ENCODE measurements at regions not wholly inside any gene's neighbourhood (a gene's known extent, or its start where the extent isn't known, plus 50 kb on each side); places are given as distances from the start of the nearest gene placed in this dataset.

DNA sequence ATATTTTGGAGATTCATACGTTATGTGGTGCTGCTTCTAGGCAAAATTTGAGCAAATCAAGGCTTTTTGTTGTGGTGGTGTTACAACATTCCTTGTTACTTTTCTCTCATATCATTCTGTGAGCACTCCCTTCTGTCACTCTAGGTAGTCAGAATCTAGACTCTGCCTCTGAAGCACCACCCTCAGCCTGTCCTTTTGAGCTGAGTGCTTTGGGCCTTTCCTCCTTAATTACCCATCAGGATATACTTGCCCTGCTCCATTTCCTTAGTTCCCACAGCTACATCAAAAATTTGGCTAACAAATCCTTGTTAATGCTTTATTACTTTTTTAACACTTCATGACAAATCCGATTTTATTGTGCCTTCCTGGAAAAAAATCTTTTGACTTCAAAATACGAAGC, 289.6 kb downstream of the CALCRL start:
- Histone ChIP-seq H2BK5ac (ENCODE audit: low read depth, low read length, poor library complexity, severe bottlenecking) (no peak overlapping the region), H2AK9ac (replicated peaks; ENCODE audit: low read depth, low read length, poor library complexity) (no peak overlapping the region), H3K4me3 (ENCODE audit: insufficient read depth, low read depth, low read length) (no peak overlapping the region), H2BK20ac (ENCODE audit: low read depth, low read length) (no peak overlapping the region), H3K56ac (ENCODE audit: extremely low read depth, insufficient read depth, low read length) (no peak overlapping the region), H3K79me1 (ENCODE audit: low read depth in 1 of 2, low read length in 2 of 2) (no peaks in the 10 kb centered on the region), H3K9ac (ENCODE audit: low read depth, low read length) (no peak overlapping the region), H4K20me1 (ENCODE audit: insufficient read depth, low read length) (no peaks in the 10 kb centered on the region), H3K9me3 (ENCODE audit: control insufficient read depth, insufficient read depth, low read length) (0 out of 2 replicates have a peak, but pooled peaks cover 2% of the 10 kb centered on the region), H4K8ac (ENCODE audit: low read depth in 2 of 2, low read length in 2 of 2) (no peak overlapping the region), H3K4me1 (ENCODE audit: control insufficient read depth, insufficient read depth, low read length) (no peaks in the 10 kb centered on the region), H3K23ac (ENCODE audit: low read depth, low read length) (no peak overlapping the region), H3K4me2 (ENCODE audit: low read depth, low read length) (no peak overlapping the region), H3K4ac (ENCODE audit: low read depth, low read length) (no peak overlapping the region), H3K9me1 (ENCODE audit: insufficient read depth, low read length) (no peaks in the 10 kb centered on the region), H2AK5ac (ENCODE audit: low read depth, low read length) (no peak overlapping the region), H4K91ac (ENCODE audit: insufficient read depth, low read depth, low read length) (no peak overlapping the region), H4K5ac (ENCODE audit: low read depth, low read length) (no peak overlapping the region), H3K18ac (ENCODE audit: low read depth, low read length) (no peak overlapping the region), H3K27ac (ENCODE audit: insufficient read depth, low read length) (no peak overlapping the region), H3K14ac (replicated peaks; ENCODE audit: low read depth, low read length) (no peak overlapping the region), H2AFZ (replicated peaks; ENCODE audit: low read length, poor library complexity) (no peak overlapping the region), H3K27me3 (ENCODE audit: control insufficient read depth, insufficient read depth, low read length) (no peaks in the 10 kb centered on the region), H3K36me3 (ENCODE audit: control insufficient read depth, insufficient read depth, low read length) (no peaks in the 10 kb centered on the region), H2BK15ac (ENCODE audit: low read depth, low read length) (no peak overlapping the region), H2BK120ac (ENCODE audit: low read depth, low read length) (no peak overlapping the region)
- no peak for TF ChIP-seq MAFK (IDR thresholded peaks at IDR 0.05; ENCODE audit: low read depth, low read length)
- no peak for TF ChIP-seq MAZ (IDR thresholded peaks at IDR 0.05; ENCODE audit: borderline replicate concordance, low read depth, low read length)
- TF ChIP-seq NFE2L2 (IDR thresholded peaks at IDR 0.05; ENCODE audit: low read depth, low read length), result no peak
- TF ChIP-seq CEBPB (IDR thresholded peaks at IDR 0.05; ENCODE audit: low read depth, low read length), result no peak
- no peak for TF ChIP-seq POLR2A (IDR thresholded peaks at IDR 0.05; ENCODE audit: low read depth, low read length)
- TF ChIP-seq BHLHE40 (IDR thresholded peaks at IDR 0.05; ENCODE audit: low read depth, low read length), result no peak
- TF ChIP-seq RCOR1 (IDR thresholded peaks at IDR 0.05; ENCODE audit: insufficient replicate concordance, low read length), result no peak
- TF ChIP-seq, protein P1, sequence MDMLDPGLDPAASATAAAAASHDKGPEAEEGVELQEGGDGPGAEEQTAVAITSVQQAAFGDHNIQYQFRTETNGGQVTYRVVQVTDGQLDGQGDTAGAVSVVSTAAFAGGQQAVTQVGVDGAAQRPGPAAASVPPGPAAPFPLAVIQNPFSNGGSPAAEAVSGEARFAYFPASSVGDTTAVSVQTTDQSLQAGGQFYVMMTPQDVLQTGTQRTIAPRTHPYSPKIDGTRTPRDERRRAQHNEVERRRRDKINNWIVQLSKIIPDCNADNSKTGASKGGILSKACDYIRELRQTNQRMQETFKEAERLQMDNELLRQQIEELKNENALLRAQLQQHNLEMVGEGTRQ (IDR thresholded peaks at IDR 0.05; ENCODE audit: low read depth, low read length), result no peak
- no peak for TF ChIP-seq CHD1 (IDR thresholded peaks at IDR 0.05; ENCODE audit: low read depth, low read length)
- TF ChIP-seq MXI1 (IDR thresholded peaks at IDR 0.05; ENCODE audit: borderline replicate concordance, low read depth, low read length), result no peak
- TF ChIP-seq RFX5 (IDR thresholded peaks at IDR 0.05; ENCODE audit: low read depth, low read length), result no peak
- TF ChIP-seq FOS (IDR thresholded peaks at IDR 0.05; ENCODE audit: low read depth, low read length), result no peak
- no peak for TF ChIP-seq SMC3 (IDR thresholded peaks at IDR 0.05; ENCODE audit: low read depth, low read length)
- no peak for TF ChIP-seq RAD21 (IDR thresholded peaks at IDR 0.05; ENCODE audit: low read length)
- TF ChIP-seq, protein P2, sequence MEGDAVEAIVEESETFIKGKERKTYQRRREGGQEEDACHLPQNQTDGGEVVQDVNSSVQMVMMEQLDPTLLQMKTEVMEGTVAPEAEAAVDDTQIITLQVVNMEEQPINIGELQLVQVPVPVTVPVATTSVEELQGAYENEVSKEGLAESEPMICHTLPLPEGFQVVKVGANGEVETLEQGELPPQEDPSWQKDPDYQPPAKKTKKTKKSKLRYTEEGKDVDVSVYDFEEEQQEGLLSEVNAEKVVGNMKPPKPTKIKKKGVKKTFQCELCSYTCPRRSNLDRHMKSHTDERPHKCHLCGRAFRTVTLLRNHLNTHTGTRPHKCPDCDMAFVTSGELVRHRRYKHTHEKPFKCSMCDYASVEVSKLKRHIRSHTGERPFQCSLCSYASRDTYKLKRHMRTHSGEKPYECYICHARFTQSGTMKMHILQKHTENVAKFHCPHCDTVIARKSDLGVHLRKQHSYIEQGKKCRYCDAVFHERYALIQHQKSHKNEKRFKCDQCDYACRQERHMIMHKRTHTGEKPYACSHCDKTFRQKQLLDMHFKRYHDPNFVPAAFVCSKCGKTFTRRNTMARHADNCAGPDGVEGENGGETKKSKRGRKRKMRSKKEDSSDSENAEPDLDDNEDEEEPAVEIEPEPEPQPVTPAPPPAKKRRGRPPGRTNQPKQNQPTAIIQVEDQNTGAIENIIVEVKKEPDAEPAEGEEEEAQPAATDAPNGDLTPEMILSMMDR (conservative IDR thresholded peaks at IDR 0.05; ENCODE audit: low read depth, low read length), result no peak
- TF ChIP-seq, protein P3, sequence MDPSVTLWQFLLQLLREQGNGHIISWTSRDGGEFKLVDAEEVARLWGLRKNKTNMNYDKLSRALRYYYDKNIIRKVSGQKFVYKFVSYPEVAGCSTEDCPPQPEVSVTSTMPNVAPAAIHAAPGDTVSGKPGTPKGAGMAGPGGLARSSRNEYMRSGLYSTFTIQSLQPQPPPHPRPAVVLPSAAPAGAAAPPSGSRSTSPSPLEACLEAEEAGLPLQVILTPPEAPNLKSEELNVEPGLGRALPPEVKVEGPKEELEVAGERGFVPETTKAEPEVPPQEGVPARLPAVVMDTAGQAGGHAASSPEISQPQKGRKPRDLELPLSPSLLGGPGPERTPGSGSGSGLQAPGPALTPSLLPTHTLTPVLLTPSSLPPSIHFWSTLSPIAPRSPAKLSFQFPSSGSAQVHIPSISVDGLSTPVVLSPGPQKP (IDR thresholded peaks at IDR 0.05; ENCODE audit: borderline replicate concordance, low read depth, low read length), result no peak
- DNase-seq, result no peak
- intact Hi-C loops (cut with micrococcal nuclease) (no loop called here), dilution Hi-C loops (cut with HindIII; ENCODE audit: low sequenced_read_pairs, unreplicated experiment) (no loop called here), in situ Hi-C loops (cut with MboI; ENCODE audit: low sequenced_read_pairs) (no loop called here)
- ChIA-PET CTCF (interaction anchor here (0.6 kb wide), 1 partner anchor 244 kb away, joined by 3 read pairs; no protein-coding TSS in a partner anchor), POLR2A (ENCODE audit: unreplicated experiment) (no interaction called here)
- ATAC-seq (ENCODE audit: low read depth), result no peak
- no CpG with 5 or more reads among the region's 3 CpGs for WGBS, 2 experiments (ENCODE audit: extremely low coverage in 2 of 2, insufficient read length in 1 of 2)
- no TSS peak for BruUV-seq (replicated peaks)
